ENCODE measurements at regions not wholly inside any gene's neighbourhood (a gene's known extent, or its start where the extent isn't known, plus 50 kb on each side); places are given as distances from the start of the nearest gene placed in this dataset.

DNA sequence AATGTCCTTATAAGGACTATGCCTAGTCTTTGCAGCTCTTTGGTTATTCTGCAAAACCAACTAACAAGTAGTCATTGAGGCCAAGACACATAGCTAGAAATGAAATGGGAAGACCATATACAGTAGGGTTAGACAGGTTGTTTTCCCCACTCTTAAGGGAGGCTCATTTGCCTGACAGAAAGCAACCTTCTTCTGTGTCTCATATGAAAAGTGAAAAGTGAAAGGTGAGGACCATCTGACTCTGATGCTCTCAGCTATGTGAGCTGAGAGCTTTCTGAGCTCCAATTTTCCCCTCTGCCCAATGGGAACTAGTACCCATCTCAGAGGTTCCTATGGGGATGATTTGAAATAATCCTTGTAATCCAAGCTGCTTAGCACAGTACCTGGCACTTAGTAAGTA lies 142.0 kb upstream of the BDNF start:
- TF ChIP-seq, protein P1, sequence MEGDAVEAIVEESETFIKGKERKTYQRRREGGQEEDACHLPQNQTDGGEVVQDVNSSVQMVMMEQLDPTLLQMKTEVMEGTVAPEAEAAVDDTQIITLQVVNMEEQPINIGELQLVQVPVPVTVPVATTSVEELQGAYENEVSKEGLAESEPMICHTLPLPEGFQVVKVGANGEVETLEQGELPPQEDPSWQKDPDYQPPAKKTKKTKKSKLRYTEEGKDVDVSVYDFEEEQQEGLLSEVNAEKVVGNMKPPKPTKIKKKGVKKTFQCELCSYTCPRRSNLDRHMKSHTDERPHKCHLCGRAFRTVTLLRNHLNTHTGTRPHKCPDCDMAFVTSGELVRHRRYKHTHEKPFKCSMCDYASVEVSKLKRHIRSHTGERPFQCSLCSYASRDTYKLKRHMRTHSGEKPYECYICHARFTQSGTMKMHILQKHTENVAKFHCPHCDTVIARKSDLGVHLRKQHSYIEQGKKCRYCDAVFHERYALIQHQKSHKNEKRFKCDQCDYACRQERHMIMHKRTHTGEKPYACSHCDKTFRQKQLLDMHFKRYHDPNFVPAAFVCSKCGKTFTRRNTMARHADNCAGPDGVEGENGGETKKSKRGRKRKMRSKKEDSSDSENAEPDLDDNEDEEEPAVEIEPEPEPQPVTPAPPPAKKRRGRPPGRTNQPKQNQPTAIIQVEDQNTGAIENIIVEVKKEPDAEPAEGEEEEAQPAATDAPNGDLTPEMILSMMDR (IDR thresholded peaks at IDR 0.05) = no peak
- no peak for TF ChIP-seq ZFX (IDR thresholded peaks at IDR 0.05; ENCODE audit: borderline replicate concordance)
- no peak overlapping the region for H3K27ac ChIP-seq

DNA sequence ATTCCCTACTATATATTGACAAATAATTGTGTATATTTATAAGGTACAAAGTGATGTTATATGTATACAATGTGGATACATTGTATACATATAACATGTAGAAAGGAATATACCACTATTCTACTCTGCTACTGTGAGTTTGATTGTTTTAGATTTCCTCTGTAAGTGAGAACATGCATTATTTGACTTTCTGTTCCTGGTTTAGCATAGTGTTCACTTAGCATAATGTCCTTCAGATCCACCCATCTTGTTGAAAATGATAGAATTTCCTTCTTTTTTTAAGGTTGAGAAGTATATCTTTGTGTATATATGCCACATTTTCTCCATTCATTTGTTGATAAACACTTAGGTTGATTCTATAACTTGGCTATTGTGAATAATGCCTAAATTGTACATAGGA lies 140.8 kb upstream of the BDNF start:
- no peak for TF ChIP-seq ZFX (IDR thresholded peaks at IDR 0.05; ENCODE audit: borderline replicate concordance)
- TF ChIP-seq, protein P1 (IDR thresholded peaks at IDR 0.05) = no peak
- no peak overlapping the region for H3K27ac ChIP-seq

DNA sequence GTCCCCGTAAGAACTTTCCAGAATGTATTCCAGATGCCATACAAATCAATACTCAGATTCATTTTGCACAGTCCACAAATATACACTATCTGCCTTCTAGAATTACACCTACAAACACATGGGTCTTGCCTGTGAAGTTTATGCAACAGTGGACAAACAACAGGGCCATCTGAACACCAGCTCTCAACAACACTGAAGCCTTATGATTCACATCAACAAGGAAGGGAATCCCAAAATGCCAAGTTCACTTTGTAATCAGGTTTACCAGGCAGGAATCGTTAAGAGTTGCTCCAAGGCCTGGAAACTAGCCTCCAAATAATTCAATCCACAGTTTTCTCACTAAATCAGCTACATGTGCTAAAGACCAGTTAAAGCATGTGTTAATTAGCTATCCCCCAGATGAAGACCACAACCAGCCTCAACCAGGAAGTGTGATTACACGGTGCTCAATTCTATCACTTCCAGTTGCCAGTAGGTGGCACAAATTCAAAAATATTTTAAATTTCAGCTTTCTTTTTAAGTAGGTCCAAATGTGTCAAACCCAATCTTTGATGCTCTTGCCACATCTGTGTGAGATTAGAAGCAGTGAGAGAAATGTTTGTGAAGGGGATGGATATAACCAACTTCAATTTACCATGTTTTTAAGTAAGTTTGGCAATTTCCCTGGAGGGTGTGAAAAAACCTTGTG lies 139.1 kb upstream of the BDNF start:
- TF ChIP-seq, protein P1 (IDR thresholded peaks at IDR 0.05) = peak; percentile 44; the same call in 1 of the 2 replicates
- no peak for TF ChIP-seq ZFX (IDR thresholded peaks at IDR 0.05; ENCODE audit: borderline replicate concordance)
- H3K27ac ChIP-seq = no peak overlapping the region

DNA sequence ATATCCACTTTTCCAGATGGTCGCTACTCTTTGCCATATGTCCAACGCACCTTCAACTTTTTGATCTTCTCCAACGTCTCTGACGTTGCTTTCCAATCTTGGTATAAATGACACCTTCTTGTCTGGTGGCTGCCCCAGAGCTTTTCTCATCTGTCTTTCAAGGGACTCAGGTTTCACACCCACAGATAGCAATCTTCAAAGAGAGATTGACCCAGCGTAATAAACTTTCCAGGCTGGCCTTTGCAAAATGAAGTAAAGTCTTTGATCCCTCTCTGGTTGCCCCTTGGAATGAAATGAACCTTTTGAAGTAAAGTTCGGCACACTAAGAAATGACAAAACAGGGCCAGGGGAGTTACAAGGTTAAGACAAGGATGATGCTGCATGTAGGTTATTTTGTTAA lies 138.4 kb upstream of the BDNF start:
- TF ChIP-seq, protein P1 (IDR thresholded peaks at IDR 0.05) = no peak
- no peak for TF ChIP-seq ZFX (IDR thresholded peaks at IDR 0.05; ENCODE audit: borderline replicate concordance)
- no peak overlapping the region for H3K27ac ChIP-seq

DNA sequence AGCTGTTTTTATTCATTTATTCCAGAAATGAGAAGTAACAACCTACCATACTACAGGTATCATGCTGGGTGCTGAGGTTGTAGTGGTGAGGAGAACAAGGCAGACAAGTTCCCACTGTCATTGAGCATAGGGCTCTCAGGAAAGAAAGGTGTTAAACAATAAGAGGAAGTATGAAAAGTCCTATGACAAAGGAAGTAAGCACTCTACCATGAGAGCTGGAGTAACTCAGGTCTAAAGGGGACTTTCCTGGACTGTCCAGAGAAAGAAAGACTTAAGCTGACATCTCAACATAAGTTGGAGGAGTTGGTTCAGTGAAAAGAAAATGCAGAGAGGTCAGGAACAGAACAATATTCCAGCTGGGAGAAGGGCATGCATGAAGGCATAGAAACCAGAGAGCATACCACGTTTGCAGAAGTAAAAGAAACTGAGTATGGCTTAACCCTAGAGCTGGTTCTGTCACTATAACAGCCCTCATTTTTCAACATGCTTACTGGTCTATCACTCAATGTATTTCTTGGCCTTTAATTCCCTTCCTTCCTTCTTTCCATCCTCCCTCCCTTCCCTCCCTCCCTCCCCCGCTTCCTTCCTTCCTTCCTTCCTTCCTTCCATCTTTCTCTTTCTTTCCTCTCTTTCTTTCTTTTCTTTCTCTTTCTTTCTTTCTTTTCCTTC lies 137.8 kb upstream of the BDNF start:
- no peak overlapping the region for H3K27ac ChIP-seq
- TF ChIP-seq, protein P1 (IDR thresholded peaks at IDR 0.05) = no peak
- TF ChIP-seq ZFX (IDR thresholded peaks at IDR 0.05; ENCODE audit: borderline replicate concordance) = no peak

DNA sequence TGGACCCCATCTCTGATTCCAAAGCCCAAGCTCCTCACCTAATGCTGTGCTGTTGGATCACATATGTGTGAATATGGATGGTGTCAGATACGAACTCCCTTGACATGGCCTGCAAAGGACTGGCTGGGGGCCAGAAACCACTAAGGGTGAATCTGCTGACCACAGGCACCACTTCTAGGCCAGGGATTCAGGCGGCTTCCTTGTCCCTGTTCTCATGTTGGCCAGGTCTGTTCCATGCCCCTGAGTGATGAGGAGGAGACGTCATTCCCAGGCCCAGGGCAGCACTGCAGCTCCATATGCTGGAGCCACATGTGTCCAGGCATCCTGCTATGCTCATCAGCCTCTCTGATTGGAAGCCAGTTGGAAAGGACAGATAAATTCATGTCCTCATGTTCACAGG lies 130.0 kb upstream of the BDNF start:
- no peak overlapping the region for H3K27ac ChIP-seq
- TF ChIP-seq ZFX (IDR thresholded peaks at IDR 0.05; ENCODE audit: borderline replicate concordance) = no peak
- TF ChIP-seq, protein P1 (IDR thresholded peaks at IDR 0.05) = no peak

DNA sequence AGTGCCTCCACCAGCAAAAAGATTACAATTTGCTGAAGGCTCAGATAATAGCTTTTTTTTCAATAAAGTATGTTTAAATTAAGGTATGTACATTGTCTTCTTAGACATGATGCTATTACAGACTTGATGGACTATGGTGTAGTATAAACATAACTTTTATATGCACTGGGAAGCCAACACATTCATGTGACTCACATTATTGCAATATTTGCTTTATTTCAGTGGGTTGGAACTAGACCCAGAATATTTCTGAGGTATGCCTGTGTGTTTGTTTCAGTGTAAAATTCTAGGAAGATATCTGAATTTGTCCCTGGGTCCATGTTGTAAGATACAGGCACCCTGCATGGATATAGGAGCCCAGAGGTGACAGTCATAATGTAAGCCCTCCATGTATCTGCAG lies 120.0 kb upstream of the BDNF start:
- no peak overlapping the region for H3K27ac ChIP-seq
- TF ChIP-seq ZFX (IDR thresholded peaks at IDR 0.05; ENCODE audit: borderline replicate concordance) = no peak
- TF ChIP-seq, protein P1 (IDR thresholded peaks at IDR 0.05) = no peak
